A549 (cell line): ENCODE measurements at regions not wholly inside any gene's neighbourhood (a gene's known extent, or its start where the extent isn't known, plus 50 kb on each side); places are given as distances from the start of the nearest gene placed in this dataset.

Source experiments
- CBX2 ChIP-seq: fragments of 200-600 bp; sonication (generic); IDR thresholded peaks from 2 replicates; pipeline ENCODE4 v1.6.1; 2016; ENCODE audit warnings: low read depth, mild to moderate bottlenecking, borderline replicate concordance
- CBX8 ChIP-seq: fragments of 200-600 bp; sonication (generic); IDR thresholded peaks from 2 replicates; pipeline ENCODE4 v1.6.1; 2016
- CEBPB ChIP-seq, 2 experiments: fragments of >200 bp in 1 of 2; sonication (Bioruptor Twin) in 1 of 2; formaldehyde crosslinking in 1 of 2; IDR thresholded peaks; 2 replicates each; pipeline ENCODE4 v1.6.1; 2012 to 2016
- CTCF ChIP-seq: fragments of >200 bp; sonication (Bioruptor Twin); formaldehyde crosslinking; IDR thresholded peaks from 3 replicates; pipeline ENCODE4 v1.5.1; 2016
- HOXA7 ChIP-seq: fragments of 250-450 bp; sonication (Bioruptor Pico); IDR thresholded peaks from 2 replicates; pipeline ENCODE4 v1.5.0; 2020; ENCODE audit warnings: mild to moderate bottlenecking, moderate library complexity
- HOXB13 ChIP-seq: fragments of 250-450 bp; sonication (Bioruptor Pico); IDR thresholded peaks from 2 replicates; pipeline ENCODE4 v1.5.0; 2020; ENCODE audit warnings: low read depth, mild to moderate bottlenecking, moderate library complexity
- KDM1A ChIP-seq: fragments of 200-600 bp; sonication (generic); IDR thresholded peaks from 2 replicates; pipeline ENCODE4 v1.6.1; 2016; ENCODE audit warnings: low read depth, mild to moderate bottlenecking
- NR3C1 ChIP-seq: fragments of >200 bp; sonication (Bioruptor Twin); formaldehyde crosslinking; IDR thresholded peaks from 3 replicates; pipeline ENCODE4 v1.6.1; 2017
- POLR2A ChIP-seq: IDR thresholded peaks from 2 replicates; pipeline ENCODE4 v1.6.1; 2012; ENCODE audit warnings: mild to moderate bottlenecking, low read length
- REST ChIP-seq: fragments of 200-600 bp; sonication (generic); IDR thresholded peaks from 2 replicates; pipeline ENCODE4 v1.6.1; 2016; ENCODE audit warnings: antibody characterized with exemption, mild to moderate bottlenecking, moderate library complexity
- TP53 ChIP-seq: fragments of 250-450 bp; sonication (Bioruptor Pico); IDR thresholded peaks from 2 replicates; pipeline ENCODE4 v1.5.0; 2021; ENCODE audit warnings: mild to moderate bottlenecking, moderate library complexity
- TF ChIP-seq, protein P1 (sequence below): IDR thresholded peaks from 2 replicates; pipeline ENCODE4 v1.6.1; 2012

- no peak for TF ChIP-seq CTCF
- no peak for TF ChIP-seq POLR2A
- TF ChIP-seq HOXA7 (CRISPR knock-in tag) = no peak
- no peak for TF ChIP-seq TP53 (CRISPR knock-in tag)
- TF ChIP-seq, protein P1, sequence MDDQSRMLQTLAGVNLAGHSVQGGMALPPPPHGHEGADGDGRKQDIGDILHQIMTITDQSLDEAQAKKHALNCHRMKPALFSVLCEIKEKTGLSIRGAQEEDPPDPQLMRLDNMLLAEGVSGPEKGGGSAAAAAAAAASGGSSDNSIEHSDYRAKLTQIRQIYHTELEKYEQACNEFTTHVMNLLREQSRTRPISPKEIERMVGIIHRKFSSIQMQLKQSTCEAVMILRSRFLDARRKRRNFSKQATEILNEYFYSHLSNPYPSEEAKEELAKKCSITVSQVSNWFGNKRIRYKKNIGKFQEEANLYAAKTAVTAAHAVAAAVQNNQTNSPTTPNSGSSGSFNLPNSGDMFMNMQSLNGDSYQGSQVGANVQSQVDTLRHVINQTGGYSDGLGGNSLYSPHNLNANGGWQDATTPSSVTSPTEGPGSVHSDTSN = no peak
- TF ChIP-seq HOXB13 (CRISPR knock-in tag) = no peak
- TF ChIP-seq CBX2 = no peak
- no peak for TF ChIP-seq NR3C1
- TF ChIP-seq CBX8 = no peak
- TF ChIP-seq CEBPB (IDR thresholded peaks at IDR 0.05) = no peak
- no peak for TF ChIP-seq KDM1A
- TF ChIP-seq REST = no peak
Observed at GRCh38 chr5:57939335-57939734, 456.7 kb upstream of the ACTBL2 start.
